ENCODE measurements at regions not wholly inside any gene's neighbourhood (a gene's known extent, or its start where the extent isn't known, plus 50 kb on each side); places are given as distances from the start of the nearest gene placed in this dataset.
A peak's percentile ranks its signal among the peaks of the same experiment; 100 is the strongest.

GRCh38 chr14:37721976-37722659 lies 126.7 kb downstream of the TTC6 start (continued):
- TF ChIP-seq GABPB1 (CRISPR knock-in tag; IDR thresholded peaks at IDR 0.05) (no peak), SALL2 (CRISPR knock-in tag; IDR thresholded peaks at IDR 0.05) (no peak), NCOR1 (IDR thresholded peaks at IDR 0.05; ENCODE audit: borderline replicate concordance, low read length) (peak; percentile 62; the same call in 1 of the 2 replicates), THAP11 (CRISPR knock-in tag; IDR thresholded peaks at IDR 0.05) (0 out of 2 replicates have a peak, but pooled peaks have one; percentile 32), LCORL (IDR thresholded peaks at IDR 0.05) (no peak), LCORL (CRISPR knock-in tag; IDR thresholded peaks at IDR 0.05) (no peak), POGZ (CRISPR knock-in tag; IDR thresholded peaks at IDR 0.05) (peak; percentile 64), ZNF207 (IDR thresholded peaks at IDR 0.05; ENCODE audit: borderline replicate concordance) (no peak), ZC3H4 (CRISPR knock-in tag; IDR thresholded peaks at IDR 0.05; ENCODE audit: borderline replicate concordance) (no peak), ZNF18 (CRISPR knock-in tag; IDR thresholded peaks at IDR 0.05; ENCODE audit: insufficient replicate concordance) (no peak), EZH2 (conservative IDR thresholded peaks at IDR 0.05; ENCODE audit: low read depth, low read length) (no peak), ZNF329 (CRISPR knock-in tag; IDR thresholded peaks at IDR 0.05; ENCODE audit: low read depth) (no peak), HHEX (CRISPR knock-in tag; IDR thresholded peaks at IDR 0.05) (peak; percentile 33; the same call in 1 of the 2 replicates), SOX6 (IDR thresholded peaks at IDR 0.05) (no peak), SOX6 (CRISPR knock-in tag; IDR thresholded peaks at IDR 0.05) (peak; percentile 46; the same call in 1 of the 2 replicates), ZNF282 (IDR thresholded peaks at IDR 0.05; ENCODE audit: partially characterized antibody) (no peak)
- TF ChIP-seq, protein P1, sequence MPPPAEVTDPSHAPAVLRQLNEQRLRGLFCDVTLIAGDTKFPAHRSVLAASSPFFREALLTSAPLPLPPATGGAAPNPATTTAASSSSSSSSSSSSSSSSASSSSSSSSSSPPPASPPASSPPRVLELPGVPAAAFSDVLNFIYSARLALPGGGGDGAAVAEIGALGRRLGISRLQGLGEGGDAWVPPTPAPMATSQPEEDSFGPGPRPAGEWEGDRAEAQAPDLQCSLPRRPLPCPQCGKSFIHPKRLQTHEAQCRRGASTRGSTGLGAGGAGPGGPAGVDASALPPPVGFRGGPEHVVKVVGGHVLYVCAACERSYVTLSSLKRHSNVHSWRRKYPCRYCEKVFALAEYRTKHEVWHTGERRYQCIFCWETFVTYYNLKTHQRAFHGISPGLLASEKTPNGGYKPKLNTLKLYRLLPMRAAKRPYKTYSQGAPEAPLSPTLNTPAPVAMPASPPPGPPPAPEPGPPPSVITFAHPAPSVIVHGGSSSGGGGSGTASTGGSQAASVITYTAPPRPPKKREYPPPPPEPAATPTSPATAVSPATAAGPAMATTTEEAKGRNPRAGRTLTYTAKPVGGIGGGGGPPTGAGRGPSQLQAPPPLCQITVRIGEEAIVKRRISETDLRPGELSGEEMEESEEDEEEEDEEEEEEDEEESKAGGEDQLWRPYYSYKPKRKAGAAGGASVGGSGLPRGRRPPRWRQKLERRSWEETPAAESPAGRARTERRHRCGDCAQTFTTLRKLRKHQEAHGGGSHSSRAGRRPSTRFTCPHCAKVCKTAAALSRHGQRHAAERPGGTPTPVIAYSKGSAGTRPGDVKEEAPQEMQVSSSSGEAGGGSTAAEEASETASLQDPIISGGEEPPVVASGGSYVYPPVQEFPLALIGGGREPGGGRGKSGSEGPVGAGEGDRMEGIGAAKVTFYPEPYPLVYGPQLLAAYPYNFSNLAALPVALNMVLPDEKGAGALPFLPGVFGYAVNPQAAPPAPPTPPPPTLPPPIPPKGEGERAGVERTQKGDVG (CRISPR knock-in tag; IDR thresholded peaks at IDR 0.05; ENCODE audit: borderline replicate concordance): no peak
- TF ChIP-seq, protein P2, sequence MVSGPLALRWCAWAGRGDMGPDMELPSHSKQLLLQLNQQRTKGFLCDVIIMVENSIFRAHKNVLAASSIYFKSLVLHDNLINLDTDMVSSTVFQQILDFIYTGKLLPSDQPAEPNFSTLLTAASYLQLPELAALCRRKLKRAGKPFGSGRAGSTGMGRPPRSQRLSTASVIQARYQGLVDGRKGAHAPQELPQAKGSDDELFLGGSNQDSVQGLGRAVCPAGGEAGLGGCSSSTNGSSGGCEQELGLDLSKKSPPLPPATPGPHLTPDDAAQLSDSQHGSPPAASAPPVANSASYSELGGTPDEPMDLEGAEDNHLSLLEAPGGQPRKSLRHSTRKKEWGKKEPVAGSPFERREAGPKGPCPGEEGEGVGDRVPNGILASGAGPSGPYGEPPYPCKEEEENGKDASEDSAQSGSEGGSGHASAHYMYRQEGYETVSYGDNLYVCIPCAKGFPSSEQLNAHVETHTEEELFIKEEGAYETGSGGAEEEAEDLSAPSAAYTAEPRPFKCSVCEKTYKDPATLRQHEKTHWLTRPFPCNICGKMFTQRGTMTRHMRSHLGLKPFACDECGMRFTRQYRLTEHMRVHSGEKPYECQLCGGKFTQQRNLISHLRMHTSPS (CRISPR knock-in tag; IDR thresholded peaks at IDR 0.05; ENCODE audit: low read depth): no peak
